HG03135 (cell line): ENCODE measurements at regions not wholly inside any gene's neighbourhood (a gene's known extent, or its start where the extent isn't known, plus 50 kb on each side); places are given as distances from the start of the nearest gene placed in this dataset.
"Not testable (repeated sequence)": the region's sequence is repeated elsewhere in the genome, so short reads cannot be mapped to it uniquely, and the experiment has no call there.

Experiments used
- ATAC-seq: cut with Tn5 transposase; IDR thresholded peaks from one replicate; pipeline ENCODE4 v1.9.1; 2021; ENCODE audit warnings: mild to moderate bottlenecking, moderate library complexity; ENCODE audit not compliant: unreplicated experiment

DNA sequence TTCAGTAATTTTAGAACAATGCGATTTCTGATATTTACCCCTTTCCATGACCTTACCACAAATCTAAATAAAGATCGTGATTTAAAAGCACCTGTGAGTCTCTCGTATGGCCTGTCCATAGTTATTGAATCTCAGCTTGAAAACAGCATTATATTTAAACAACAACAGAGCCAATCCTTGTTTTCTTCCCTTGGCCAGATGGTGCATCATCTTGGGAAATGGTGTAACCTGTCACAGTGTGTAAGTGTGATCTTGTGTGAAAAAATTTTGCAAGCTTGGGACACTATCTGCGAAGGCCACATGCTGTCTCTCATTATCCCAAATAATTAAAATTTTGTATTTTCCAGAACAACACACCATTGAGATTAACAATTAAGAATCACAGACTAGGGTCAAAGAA, 262.7 kb upstream of the SPHKAP start:
- no peak for ATAC-seq

DNA sequence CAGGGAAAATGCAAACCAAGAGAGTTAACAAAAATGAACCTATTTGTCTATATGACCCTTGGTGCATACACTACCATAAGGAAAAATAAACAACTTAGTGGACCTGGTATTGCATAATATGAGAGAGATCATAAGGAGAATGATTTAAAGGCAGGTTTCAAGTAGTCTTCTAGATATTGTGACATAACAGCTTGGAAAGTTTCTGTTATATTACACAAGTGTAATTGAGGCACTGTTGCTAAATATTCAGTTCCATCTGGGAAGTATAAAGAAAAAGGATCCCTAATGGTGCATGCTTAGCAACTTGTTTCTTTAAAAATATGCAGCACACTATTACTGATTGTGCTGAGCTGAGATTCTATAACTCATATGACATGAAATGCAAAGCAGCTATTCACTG, 252.2 kb upstream of the SPHKAP start:
- no peak for ATAC-seq

DNA sequence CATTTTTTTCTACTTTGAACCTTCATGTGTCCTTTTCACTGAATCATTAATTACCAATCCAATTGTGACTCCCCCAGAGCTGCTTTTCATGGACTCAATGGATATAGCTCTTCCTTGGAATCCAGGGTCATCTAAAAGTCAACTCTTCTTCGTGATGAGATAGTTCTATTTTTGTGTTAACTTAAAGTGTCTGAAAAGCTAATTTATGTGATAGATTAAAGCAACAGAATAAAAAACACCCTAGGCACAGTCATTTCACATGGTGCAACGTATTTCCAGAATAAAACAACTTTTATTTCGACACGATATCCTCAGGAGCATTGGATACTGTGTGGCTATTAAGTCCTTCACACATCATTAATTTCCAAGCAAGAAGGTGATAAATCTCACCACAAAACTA, 250.6 kb upstream of the SPHKAP start:
- ATAC-seq, result no peak

DNA sequence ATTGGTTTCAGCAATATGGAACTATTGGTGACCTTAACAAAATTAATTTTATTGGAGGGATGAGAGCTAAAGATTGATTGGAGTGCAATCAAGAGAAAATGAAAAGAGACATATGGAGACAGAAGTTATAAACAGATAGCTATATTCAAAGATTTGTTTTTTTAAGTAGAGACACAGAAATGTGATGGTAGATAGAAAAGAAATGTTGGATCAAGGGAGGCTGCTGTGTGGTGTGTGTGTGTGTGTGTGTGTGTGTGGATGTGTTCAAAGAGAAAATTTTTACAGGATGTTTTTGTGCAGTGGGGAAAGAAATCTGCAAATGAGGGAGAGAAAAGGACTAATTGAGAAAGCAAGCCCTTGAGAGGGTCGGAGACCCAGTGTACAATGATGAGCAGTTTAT, 249.5 kb upstream of the SPHKAP start:
- ATAC-seq, result no peak

DNA sequence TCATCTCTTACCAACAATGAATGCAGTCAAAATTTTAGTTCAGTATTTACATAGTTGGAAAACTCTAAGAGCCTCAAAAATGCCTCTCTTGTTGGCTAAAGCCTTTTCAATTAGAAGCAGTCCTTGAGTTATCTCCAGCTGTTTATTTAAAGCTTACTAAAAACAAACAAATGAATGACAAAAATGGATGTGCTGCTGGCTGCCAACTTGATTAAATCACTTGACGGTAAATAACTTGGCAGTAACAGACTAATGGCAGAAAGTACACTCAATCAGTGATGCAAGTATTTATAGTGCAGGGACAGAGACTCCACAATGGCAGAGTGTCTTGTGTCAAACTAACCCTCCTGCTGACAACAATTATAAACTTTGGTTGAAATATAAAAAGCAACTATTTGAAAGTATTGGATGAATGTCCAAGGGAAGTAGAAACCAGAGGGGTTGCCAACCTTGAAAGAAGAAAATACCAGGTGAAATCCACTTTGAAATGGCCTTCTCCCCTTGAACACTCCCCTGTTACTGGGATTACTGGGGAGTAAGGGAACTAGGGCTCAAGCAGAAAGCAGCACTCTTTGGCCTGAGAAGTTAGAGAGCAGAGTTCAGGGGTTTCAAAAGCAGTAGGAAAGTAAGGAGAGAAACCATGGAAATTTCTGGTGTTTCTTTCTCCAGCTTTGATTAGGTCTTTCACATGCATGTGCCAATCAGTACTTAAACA, 245.2 kb upstream of the SPHKAP start:
- no peak for ATAC-seq

DNA sequence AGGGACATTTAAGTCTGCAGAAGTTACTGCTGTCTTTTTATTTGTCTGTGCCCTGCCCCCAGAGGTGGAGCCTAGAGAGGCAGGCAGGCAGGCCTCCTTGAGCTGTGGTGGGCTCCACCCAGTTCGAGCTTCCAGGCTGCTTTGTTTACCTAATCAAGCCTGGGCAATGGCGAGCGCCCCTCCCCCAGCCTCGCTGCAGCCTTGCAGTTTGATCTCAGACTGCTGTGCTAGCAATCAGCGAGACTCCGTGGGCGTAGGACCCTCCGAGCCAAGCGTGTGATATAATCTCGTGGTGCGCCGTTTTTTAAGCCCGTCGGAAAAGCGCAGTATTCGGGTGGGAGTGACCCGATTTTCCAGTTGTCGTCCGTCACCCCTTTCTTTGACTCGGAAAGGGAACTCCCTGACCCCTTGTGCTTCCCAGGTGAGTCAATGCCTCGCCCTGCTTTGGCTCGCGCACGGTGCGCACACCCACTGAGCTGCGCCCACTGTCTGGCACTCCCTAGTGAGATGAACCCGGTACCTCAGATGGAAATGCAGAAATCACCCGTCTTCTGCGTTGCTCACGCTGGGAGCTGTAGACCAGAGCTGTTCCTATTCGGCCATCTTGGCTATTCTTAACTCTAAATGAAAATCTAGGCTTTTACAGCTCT, 244.0 kb upstream of the SPHKAP start:
- not testable (repeated sequence) for ATAC-seq

DNA sequence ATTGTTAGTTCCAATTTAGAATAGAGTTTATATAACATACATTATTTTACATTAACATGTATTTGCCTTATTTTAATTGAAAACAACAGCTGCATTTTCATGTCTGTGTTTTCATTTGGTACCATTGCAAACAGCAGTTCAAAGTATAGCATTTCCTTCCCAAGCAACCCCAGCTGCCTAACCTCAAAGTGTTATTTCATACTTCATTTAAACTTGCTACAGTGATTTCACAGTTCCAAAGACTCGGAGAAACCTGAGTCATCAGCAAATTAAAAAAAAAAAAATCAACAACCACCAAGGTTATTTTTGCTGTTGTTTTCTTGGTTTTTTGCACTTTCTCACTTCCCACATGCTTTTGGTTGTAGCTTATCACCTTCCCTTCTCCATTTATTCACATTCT, 236.5 kb upstream of the SPHKAP start:
- no peak for ATAC-seq

DNA sequence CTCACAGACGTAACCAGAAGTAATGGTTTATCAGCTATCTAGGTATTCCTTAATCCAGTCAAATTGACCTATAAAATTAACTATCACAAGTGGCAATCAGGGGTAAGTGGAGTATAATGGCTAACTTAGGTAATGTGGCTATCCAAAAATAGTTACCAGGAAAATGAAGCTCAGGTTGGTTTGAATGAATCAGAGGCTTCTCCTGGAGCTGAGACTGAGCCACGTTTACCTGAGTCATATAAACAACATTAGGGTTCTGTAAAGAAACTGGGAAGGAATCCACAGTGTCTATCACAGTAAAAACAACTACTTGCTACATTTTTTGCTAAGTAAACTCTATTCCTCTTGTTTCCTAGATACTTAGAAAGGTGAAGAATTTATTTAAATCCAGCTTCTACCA, 236.0 kb upstream of the SPHKAP start:
- no peak for ATAC-seq

DNA sequence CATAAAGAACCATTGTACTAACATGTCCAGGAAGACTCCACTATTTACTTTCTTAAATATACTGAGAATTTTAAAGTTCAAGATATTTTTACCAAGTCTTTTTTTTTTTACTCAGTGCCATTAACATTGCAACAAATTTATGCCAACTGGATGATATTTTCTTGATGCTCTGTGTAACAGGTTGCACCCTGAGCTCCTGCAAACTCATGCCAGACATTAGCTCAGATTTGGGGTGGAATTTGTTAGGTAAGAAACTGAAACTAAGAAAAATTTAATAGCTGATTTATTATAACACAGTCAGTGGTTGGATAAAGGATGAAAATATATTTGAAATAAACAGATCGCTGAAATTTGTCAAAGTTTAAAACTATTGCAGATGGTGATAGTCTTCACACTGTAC, 228.6 kb upstream of the SPHKAP start:
- no peak for ATAC-seq

DNA sequence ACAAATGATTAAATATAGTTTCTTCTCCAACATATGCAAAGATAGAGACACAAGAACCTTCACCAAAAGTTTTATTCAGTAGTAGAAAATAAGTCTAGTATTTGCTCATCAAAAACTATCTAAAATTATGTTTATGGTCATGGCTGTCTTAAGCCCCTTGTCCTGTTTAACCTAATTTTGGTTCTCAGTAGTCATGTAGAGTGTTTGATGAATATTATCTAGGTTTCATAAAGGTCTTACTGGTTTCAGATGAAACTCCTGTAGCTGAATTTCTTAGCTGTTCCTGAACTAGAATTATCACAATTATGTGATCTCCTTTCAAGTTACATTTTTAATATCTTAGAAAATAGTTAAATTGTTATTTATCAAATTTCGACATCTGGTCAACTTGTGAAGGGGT, 228.0 kb upstream of the SPHKAP start:
- no peak for ATAC-seq

DNA sequence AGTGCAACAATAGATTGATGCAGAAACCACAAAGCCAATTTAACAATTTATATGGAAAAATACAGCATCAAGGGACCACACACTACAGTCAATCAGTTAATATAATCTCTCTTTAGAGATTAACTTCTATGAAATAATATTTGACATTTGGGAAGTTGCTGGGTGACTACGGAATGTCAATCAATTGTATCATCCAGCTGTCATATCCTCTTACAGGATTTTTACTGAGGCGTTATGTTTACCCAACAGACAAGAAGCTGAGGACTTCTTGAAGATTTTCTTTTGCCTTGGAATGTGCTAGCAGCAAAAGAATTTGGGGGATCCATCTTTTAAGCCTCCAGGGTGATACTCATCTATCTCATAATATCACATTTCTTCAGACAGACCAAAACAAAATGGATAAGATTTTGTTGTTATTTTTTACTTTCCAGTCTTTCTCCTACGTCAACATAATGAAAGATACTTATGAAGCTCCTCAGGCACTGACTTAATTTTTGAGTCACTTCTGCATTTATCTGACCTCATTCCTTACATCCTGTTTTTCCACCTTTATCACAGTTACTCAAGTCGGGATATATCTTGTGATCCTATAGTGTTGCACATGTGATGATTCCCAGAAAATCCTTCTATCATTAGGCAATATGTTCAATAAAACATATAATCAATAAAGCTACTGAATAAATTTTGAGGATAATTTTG, 227.2 kb upstream of the SPHKAP start:
- no peak for ATAC-seq

DNA sequence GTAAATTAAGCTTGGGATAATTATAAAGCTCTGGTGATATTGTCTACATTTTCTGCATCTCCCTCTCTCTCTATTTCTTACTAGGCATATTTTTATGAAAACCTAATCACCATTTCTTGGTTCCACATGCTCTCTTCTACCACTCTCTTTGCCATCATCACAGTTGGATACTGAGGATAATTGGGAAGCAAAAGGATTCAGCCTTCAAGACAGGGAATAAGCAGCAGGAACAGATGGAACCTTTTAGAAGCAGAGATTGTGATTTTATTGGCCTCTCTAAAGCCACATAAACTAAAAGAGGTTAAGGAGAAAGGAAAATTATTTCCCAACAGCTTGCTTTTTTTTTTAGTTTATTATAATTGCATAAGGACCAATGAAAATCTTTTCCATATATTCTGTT, 226.3 kb upstream of the SPHKAP start:
- ATAC-seq, result no peak

DNA sequence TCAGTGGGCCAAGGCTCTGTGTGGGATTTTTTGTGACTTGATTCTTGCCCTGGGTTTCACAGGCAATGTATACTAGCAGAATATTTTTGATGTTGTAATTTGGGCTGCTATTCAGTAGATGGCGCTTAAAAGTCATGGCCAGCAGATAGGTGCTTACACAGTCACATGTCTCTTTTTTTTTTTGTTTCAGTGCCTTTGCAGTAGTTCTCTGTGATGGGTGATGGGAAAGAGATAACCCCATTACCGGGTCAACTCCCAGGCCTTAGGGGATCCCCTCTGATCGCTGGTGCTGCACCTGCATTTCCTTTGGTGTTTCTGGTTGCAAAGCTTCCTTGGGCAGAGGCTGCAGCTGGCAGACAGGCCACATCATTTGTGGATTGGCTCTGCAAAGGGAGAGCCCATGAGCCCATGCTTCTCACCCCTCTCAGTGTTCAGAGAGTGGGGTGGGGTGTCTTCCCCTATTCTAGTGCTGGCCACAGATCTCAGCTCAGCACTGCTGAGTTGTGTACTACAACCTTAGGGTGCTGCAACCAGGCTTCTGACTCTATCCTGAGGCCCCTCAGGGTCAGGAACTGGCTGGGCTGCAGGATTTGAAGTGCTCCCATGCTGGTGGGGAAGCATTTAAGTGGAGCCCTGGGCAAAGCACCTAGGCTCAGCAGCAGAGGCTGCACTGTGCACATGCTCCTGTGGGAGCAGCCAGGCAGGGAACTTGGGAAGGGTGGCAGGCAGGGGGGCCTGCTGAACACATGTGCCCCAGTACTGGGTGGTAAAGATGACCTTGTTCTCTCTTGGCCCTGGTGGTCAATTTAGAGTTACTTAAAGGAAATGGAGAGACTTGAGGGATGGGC, 219.8 kb upstream of the SPHKAP start:
- no peak for ATAC-seq

DNA sequence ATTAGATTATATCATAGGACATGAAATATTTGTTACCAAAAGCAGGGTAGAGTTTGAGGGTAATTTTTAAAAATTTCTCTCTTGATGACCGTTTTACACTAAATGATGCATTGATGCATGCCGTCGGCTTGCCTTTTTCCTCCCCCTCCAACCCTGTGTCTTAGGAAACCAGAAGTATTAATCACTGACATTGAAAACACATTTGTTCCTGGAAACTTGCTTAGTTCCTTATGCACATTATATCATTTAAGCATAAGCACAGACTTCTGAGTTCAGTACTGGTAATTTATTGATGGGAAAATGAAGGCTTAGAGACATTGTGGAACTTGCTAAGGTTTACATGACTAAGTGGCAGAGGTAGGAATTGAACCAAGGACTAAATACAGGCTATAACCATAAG, 206.3 kb upstream of the SPHKAP start:
- ATAC-seq, result no peak

DNA sequence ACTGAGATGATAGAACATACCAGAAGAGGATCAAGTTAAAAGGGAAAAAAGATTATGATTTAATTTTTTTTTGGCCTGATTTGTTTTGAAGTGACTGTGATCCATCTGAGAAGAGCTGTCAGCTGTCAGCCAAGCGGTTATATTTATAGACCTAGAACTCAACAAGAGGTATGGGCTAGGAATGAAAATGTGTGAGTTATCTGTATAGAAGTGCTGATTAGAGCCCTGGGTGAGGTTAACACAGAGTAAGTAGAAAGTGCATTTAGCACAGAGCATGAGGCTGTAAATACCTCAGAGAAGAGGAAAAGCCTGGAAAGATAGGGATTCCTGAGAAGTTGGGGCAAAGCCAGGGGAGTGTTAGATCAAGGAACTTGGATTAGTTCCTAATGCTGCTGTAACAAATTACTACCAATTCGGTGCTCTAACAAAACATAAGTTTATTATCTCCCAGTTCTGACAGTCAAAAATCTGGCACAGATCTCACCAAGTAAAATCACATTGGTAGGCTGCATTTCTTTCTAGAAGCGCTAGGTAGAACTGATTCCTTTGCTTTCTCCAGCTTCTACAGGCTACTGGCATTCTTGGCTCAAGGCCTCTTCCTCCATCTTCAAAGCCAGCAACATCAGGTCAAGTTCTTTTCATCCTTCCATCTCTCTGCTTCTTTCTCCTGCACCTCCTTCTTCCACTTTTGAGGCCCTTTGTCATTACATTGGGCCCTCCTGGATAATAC, 197.4 kb upstream of the SPHKAP start:
- no peak for ATAC-seq

DNA sequence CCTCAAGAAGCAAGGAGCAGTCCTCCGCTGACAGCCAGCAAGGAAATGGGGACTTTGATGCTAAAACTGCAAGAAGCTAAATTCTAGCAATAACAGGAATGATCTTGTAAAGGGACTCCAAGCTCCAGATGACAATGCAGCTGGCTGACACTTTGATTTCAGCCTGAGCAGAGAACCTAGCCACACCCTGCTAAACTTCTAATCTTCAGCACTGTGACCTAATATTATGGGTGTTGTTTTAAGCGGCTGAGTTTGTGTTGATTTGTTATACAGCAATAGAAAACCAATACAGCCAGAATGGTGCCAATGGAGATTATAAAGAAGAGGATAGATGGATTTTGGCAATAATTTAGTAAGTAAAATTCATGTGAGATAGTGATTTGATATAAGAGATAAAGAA, 196.7 kb upstream of the SPHKAP start:
- no peak for ATAC-seq

DNA sequence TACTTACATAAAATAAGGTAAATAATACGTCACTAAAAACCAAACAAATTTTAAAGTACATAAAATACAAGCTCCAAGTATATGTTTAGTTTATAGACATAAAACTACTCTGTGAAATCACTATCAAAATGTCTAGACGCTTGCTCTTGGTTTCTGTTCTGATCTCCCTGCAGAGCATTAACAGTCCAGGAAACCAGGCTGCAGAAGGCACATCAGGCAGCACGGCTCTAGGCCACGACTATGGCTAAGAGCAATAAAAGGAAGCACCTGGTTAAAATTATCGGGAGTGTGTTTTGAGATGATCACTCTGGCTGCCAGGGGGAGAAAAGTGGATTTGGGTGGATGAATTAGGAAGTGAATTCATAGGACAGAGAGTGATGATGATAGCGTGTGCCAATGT, 196.0 kb upstream of the SPHKAP start:
- no peak for ATAC-seq

DNA sequence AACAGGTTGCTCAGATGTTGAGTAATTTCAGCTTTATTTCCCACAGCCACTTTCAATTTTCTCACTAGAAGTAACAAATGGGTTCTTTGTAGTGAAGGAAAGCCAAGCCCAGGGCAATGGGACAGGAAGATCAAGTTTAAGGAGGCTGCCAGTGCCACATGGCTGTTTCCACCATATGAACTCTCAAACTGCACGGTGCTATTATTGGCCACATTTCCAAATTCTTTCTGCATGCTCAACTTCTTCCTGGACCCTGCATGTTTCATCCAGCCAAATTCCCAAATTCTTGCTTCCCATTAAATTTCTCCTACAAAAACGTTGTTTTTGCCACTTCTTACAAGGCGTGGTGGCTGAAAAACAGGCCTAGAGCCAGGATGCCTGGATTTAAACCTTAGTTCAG, 193.3 kb upstream of the SPHKAP start:
- no peak for ATAC-seq

DNA sequence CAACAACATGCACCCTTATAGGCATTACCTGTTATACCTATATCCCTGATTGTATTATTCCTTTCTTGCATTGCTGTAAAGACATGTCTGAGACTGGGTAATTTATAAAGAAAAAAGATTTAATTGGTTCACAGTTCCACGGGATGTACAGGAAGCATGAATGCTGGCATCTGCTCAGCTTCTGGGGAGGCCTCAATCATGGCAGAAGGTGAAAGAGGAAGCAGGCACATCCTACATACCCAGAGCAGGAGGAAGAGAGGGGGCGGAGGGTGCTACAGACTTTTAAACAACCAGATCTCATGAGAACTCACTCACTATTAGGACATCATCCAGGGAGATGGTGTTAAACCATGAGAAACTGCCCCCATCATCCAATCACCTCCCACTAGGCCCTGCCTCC, 191.7 kb upstream of the SPHKAP start:
- no peak for ATAC-seq

DNA sequence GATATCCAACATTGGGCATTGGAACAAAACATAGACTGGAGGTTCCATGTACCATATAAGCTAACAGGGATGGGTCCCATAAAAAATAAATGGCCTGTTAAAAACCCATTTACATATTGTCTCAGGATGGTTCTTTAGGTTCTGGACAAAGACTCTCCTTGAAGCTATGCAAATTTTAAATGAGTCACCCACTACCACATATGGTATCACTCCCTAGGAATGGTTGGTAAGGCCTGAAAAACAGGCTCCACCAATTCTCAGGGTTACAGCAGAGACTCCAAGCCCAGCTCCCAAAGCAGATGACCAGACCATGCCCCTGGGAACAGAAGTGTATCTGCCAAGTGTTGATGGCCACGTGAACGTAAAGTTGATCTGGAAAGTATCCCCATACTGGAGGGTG, 190.7 kb upstream of the SPHKAP start:
- ATAC-seq, result no peak
